Muscle of back (tissue), 3 donors: ENCODE measurements at regions not wholly inside any gene's neighbourhood (a gene's known extent, or its start where the extent isn't known, plus 50 kb on each side); places are given as distances from the start of the nearest gene placed in this dataset.

Experiments used
- DNase-seq, 3 donors: peaks; one replicate each; pipeline versions ENCODE4 v3.0.0 to v3.0.0-alpha.2; 2013

- no peak for DNase-seq
Observed at GRCh38 chr17:77843896-77844295, 114.6 kb upstream of the TNRC6C start.

- DNase-seq, result no peak
Observed at GRCh38 chr17:77844681-77845080, 113.8 kb upstream of the TNRC6C start.

DNA sequence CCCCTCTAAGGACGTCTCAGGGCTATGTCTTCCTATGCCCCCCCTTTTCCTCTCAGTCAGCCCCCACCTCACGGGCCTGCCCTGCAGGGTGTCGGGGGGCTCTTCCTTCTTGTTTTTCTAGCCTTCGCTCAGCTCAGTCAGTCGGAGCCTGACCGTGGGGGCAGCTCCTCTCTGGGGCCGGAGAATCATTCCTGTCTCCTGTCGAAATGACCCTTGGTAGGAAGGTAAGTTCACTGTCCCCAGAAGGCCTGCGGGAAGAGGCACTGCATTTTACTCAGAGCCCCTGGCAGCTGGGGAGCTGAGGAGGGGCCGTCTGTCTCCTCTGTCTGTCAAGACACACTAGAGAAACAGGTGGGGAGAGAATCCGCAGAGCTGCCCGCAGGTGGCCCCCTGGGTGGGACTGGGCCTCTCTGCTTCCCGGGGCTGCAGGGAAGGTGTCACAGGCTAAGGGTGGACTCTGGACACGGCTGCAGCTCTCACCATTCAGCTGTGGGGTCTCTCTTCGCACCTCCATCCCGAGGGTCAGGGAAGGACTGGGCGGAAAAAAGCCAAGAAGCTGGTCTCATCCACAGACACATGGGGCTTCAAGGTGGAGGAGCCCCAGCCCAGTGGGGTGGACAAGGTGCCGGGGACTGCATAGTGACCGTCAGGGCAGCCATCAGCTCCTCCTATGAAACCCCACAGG, 112.8 kb upstream of the TNRC6C start:
- DNase-seq, result no peak

GRCh38 chr17:77846531-77847085, 111.9 kb upstream of the TNRC6C start:
- no peak for DNase-seq

DNA sequence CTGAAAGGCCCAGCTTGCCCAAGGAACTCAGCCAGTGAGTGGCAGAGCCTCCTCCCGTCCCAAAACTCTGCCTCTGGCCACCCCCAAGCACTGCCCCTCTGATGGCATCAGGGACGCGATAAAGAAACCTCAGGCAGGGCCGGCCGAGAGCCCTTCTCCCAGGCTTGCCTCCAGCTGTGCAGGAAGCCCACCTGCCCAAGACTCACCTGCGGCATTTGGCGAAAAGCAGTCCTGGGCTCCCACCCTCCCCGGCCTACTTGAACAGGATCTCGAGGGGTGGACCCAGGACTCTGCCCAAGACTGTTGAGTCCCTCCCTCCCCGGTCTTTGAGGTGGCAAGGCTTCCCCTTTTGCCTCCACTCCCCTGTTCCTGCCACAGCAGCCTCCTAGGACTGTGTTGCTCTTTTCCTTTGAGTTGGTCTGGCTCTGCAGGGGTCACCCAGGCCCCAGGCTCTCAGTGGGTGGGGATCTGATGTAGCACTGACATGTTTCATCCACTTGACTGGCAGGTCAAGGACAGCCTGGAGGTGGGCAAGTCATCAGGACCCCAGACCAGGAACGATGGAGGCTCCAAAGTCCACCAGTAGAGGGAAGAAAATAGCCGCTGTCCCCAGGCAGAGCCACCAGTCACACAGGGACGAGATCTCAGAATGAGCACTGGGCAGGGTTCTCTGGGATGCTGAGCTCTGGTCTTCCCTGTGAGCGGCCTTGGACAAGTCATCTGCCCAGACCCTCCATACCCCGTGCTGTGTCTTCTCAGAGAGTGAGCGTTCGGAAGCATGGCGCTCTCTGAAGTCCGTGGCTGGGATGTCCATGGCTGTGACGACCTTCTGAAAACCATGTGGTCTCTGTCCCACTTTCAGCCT, 111.0 kb upstream of the TNRC6C start:
- DNase-seq, result no peak

GRCh38 chr17:77848257-77848656, 110.2 kb upstream of the TNRC6C start:
- no peak for DNase-seq

DNA sequence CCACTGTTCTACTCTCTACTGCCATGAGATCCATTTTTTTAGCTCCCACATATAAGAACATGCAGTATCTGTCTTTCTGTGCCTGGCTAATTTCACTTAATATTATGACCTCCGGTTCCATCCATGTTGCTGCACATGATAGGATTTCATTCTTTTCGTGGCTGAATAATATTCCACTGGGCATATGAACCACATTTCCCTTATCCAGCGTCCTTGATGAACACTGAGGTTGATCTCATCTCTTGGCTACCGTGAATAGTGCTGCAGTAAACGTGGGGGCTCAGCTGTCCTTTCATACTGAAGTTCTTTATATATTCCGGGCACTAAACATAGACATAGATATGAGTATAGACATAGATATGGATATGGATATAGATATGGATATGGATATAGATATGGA, 109.3 kb upstream of the TNRC6C start:
- DNase-seq, result no peak

GRCh38 chr17:77851921-77852320, 106.6 kb upstream of the TNRC6C start:
- no peak for DNase-seq

DNA sequence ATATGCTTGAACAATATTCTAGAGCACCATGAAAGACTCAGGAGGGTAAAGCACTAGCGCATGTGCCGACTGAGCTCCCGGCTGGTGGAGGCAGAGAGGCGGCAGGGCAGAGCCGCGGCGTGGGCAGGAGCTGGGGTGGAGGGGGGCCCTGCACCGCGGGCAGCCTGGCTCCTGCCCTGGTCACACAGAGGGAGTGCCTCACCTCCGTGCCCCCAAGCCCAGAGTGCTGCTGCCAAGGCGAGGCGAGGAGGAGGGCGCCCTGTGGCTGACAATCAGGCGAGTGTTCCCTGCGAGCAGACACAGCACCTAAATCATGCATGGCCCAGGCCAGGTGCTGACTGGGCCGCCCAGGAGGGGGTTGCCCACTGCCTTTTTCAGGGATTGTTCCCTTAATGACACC, 105.8 kb upstream of the TNRC6C start:
- no peak for DNase-seq

DNA sequence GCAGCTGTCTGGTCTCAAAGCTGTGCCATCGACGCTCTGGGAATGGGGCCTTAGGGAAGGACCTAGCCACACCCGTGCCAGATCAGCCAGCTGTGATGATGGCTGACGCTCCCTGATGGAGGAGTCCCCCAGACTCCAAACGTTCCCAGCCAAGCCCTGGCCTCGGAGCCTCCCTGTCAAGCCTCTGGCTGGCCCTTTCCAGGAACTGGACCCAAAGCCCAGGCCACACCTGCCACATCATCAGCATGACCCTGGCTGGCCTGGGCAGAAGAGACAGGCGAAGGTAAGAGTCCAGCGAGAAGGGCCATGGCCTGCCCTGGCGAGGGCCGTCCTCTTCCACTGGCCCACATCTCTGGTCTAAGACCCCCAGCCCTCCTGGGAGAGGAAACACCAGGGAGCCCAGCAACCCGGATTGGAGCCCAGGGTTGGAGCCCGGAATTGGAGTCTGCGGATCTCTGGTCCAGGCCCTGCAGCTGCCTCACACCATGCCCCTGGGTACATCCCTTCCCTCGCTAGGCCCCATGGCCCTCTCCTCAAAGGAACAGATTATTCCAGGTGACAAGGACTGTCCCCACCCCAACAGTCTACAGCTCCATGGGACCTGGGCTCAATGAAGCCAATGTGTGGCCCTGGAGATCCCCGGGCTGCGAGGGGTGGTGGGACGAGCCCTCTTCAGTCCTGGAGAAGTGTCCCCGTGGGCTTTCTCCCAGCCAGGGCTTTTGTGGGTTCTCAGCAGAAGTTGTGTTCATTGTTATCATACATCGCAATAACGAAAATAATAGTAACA, 105.1 kb upstream of the TNRC6C start:
- no peak for DNase-seq

DNA sequence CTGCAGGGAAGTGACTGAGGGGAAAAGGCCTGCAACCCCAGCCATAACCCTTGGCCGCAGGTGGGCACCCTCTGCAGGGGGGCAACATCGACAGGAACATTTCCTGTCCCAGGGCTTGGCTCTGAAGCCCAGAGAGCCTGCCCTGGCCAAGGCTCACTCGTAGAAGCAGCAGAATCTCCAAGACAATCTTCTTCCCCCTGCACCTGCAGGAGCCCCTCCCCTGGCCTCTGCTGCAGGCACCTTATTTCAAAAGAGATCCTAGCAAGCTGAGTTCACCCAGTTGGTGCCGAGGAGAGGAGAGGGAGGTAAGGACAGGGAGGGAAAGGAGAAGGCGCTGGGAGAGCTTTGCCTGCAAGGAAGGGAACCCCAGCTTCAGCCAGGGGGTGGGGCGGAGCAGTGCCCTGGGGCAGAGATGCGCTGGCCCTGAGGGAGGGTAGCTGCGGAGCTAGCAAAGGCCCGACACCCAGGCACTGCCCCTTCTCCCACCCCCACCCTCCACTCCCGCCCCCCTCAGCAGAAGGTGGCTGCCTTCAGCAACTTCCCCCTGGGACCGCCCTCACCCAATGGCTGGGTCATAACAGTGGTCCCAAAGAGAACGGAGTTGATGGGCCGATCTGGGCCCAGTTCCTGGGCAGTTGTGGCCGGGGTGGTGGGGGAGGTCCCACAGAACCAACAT, 104.3 kb upstream of the TNRC6C start:
- DNase-seq, result no peak

DNA sequence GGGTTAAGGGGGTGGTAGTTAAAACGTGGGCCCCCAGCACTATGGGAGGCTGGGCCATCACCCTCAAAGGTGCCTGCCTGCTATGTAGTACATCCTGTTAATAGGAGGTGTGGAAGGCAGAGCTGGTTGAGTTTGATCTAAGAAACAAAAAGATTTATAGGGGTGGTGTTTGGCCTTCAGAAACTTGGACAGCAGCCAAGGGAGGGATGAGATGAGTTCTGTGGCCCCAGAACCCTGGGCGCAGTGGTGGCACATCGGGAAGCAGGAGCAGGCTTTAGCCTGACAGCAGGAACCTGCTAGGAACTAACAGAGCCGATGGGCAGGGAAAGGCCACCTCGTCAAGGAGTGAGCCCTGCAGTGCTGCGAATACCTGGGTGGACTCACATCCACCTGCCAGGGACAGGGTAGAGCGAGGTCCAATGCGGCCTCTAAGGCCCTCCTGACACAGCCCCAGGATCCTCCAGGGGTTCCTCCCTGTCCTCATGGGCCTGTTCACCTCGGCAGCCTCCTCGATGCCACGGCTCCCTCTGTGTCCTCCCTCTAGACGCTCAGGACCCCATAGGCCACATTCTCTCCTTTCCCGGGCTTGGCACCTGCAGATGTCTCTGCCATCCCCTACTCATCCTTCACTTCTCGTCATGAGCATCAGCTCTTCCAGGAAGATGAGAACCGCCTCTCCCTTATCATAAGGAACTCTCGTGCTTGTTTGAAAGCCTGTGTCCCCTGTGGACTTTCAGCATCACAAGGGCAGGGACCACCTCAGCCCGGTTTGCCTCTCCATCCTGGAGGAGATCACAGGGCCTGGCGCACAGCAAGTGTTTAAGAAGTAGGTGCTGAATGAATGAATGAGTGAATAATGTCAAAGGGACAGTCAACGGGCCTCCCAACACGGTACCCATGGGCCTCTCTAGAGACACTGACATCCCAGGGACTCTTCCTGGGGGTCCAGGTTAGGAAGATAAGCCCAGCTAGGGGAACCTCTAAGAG, 103.5 kb upstream of the TNRC6C start:
- DNase-seq, result no peak

DNA sequence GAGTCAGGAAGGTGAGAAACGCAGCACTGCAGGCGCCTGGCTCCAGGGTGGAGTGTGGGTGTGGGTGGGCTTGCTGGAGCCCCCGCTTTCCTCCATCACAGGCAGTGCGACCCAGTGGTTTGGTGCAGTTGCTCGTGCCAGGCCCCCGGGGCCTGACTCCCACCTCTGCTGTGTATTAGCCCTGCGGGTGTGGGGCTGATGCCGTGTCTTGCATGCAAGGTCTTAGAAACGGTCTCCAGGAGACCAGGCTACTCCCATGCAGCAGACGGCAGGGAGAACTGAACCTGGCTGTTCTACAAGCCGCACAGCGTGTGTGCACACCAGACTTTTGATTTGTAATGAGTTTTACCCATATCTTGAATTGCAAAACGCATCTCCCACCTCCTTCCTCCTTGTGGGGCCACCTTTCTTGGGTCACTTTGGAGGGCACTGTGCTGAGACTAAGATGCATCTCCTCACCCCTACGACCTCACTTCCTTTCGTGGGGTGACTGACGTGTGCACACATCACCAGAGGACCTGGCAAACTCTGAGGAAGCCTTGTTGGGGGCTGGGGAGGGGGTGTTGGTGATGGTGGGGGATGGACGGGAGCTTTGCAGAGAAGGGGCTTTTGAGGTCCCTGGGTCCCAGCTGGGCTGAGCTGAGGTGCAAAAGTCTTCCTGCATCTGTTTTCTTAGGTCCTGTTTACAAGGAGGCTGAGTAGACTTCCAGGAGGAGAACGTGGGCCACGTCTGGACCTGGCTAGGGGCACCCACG, 101.8 kb upstream of the TNRC6C start:
- no peak for DNase-seq

- DNase-seq, result no peak
Observed at GRCh38 chr17:77857306-77857555, 101.3 kb upstream of the TNRC6C start.

DNA sequence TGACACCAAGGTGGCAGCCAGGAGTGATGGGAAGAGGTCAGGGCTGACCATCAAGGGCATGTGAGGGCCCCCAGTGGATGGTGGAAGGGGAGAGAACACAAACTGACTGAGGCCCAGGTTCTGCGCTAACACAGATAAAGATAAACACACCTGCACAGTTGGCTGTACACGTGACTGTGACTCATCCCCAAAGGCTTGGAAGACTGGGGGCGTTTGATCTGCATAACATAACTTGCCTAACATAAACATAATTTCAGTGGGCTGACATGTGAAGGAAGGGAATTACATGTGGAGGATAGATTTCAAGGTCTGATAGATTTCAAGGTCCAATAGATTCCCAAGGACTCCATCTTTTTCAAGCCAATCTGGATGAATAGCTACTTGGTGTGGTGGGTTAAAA, 100.9 kb upstream of the TNRC6C start:
- DNase-seq, result no peak

DNA sequence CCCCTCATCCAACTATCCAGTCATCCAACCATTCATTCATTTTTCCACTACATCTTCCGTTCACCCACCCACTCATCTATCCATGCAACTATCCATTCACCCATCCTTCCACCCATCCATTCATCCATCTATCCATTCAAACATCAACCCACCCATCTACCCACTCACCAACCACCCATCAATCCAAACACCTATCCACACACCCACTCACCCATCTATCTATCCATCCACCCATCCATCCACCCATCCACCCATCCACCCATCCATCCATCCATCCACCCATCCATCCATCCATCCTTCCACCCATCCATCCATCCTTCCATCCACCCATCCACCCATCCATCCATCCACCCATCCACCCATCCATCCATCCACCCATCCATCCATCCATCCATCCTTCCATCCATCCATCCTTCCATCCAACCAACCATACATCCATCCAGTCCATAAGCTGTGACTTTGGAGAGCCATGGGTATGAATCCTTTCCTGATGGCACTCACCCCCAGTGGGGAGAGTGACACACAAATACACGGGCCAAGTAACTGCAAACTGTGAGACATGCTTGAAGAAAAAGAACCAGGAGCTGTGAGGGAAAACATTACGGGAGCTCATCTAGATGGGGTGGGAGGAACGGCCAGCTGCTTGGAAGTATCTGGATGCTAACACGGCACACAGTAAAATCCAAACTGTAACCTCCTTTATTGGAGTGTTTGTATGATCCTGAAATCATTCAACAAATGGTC, 100.0 kb upstream of the TNRC6C start:
- DNase-seq, result no peak

DNA sequence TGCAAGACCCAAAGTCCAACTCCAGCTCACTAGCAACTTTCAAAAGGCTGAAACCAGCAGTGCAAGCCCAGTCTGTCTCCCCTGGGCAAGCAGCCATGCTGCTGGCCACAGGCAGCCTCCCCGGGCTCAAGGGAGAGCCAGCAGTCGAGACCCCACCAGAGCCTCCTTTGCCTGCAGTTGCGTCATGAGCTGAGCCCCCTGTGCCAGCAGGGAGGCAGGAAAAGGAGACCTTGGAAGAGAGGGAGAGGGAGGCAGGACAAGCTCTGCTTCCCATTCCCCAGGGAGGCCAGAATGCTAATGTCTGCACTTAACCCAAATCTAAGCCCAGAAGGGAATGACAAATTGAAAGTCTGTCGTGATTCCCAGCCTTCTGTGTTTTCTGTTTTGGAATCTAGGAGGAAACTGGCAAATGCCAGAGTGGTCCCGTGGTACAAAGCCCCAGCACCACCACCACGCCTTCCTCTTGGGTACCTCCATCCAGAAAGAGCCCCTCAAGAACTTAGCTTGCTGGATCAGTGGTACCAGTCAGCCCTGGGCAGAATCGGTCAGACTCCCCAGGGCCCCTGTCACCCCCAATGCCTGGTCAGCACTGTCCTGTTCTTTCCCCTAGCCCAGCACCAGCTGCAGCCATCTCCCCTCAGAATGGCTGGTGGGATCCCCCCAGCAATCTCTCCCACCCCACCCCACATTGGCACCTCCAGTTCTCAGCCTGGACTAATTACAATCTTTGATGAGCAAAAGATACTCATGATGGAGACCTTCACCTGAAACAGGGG, 99.3 kb upstream of the TNRC6C start:
- DNase-seq, result no peak

- no peak for DNase-seq
Observed at GRCh38 chr17:77861133-77861695, 97.3 kb upstream of the TNRC6C start.
